ENCODE measurements at regions not wholly inside any gene's neighbourhood (a gene's known extent, or its start where the extent isn't known, plus 50 kb on each side); places are given as distances from the start of the nearest gene placed in this dataset.

GRCh38 chr1:213821943-213822334 lies 165.8 kb upstream of the PROX1 start:
- TF ChIP-seq CTCF (IDR thresholded peaks at IDR 0.05) = no peak
- no peak for TF ChIP-seq EZH2 (IDR thresholded peaks at IDR 0.05)
- no peak for TF ChIP-seq EZH2phosphoT487 (IDR thresholded peaks at IDR 0.05)

Data from neural progenitor cell (in vitro differentiated cells).